ENCODE measurements at regions not wholly inside any gene's neighbourhood (a gene's known extent, or its start where the extent isn't known, plus 50 kb on each side); places are given as distances from the start of the nearest gene placed in this dataset.

DNA sequence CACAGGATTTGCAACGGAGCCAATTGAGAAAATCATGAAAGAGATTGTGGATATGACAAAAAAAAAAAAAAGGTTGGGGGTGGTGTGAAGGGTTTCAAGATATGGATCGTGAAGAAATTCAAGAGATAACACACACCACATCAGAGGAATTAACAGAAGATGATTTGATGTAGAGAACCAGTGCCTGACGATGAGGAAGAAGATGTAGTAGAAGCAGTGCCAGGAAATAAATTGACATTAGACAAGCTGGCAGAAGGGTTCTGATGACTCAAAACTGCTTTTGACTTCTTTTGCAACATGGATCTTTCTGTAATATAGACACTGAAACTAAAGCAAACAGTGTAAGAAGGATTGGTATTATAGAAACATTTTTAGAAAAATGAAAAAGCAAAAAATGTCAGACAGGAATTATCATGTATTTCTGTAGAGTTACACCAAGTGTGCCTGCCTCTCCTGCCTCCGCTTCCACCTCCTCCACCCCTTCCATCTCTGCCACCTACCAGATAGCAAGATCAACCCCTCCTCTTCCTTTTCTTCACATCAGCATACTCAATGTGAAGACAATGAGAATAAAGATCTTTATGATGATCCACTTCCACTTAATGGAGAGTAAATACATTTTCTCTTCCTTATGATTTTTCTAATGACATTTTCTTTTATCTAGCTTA, 127.5 kb upstream of the OTUD4 start:
- no peak for TF ChIP-seq CTCF (conservative IDR thresholded peaks at IDR 0.05; ENCODE audit: low read depth)
- ChIA-PET CTCF (interaction anchor here (0.7 kb wide), 1 partner anchor 10 kb away, joined by 4 read pairs; no protein-coding TSS in a partner anchor), POLR2A (ENCODE audit: low non-redundant PET) (no interaction called here)
- no peak for DNase-seq (ENCODE audit: low spot score)
- no peak overlapping the region for H3K27ac ChIP-seq

DNA sequence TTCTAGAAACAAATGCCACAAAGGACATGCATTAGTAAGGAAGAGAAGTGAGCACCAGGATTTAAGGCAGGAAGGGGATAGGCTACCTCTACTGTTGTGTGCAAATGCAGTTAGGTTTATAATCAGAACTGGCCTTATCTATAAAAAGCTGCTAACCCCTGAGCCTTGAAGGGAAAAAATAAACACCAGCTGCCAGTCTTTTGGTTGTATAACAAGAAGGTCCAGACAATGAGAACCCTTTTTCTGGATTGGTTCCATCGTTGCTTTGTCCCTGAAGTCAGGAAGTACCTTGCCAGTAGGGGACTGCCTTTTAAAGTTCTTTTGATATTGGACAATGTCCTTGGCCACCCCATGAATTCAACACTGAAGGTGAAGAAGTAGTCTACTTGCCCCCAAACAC, 126.7 kb upstream of the OTUD4 start:
- DNase-seq (ENCODE audit: low spot score) = no peak
- ChIA-PET POLR2A (ENCODE audit: low non-redundant PET) (no interaction called here), CTCF (no interaction called here)
- H3K27ac ChIP-seq = no peak overlapping the region
- no peak for TF ChIP-seq CTCF (conservative IDR thresholded peaks at IDR 0.05; ENCODE audit: low read depth)

- TF ChIP-seq CTCF (conservative IDR thresholded peaks at IDR 0.05; ENCODE audit: low read depth) = no peak
- DNase-seq (ENCODE audit: low spot score) = no peak
- no peak overlapping the region for H3K27ac ChIP-seq
- POLR2A ChIA-PET (ENCODE audit: low non-redundant PET) = no interaction called here
- CTCF ChIA-PET = interaction anchor here (0.6 kb wide), 1 partner anchor 152 kb away, joined by 3 read pairs; no protein-coding TSS in a partner anchor
Observed at GRCh38 chr4:145302725-145303124, 122.3 kb upstream of the OTUD4 start.

- DNase-seq (ENCODE audit: low spot score) = peak; percentile 41
- CTCF ChIA-PET = interaction anchor here (0.5 kb wide), 1 partner anchor 251 kb away, joined by 3 read pairs; no protein-coding TSS in a partner anchor
- POLR2A ChIA-PET (ENCODE audit: low non-redundant PET) = no interaction called here
- TF ChIP-seq CTCF (conservative IDR thresholded peaks at IDR 0.05; ENCODE audit: low read depth) = no peak
- H3K27ac ChIP-seq = no peak overlapping the region
Observed at GRCh38 chr4:145301386-145302080, 121.1 kb upstream of the OTUD4 start.

GRCh38 chr4:145299380-145300076, 119.1 kb upstream of the OTUD4 start:
- DNase-seq (ENCODE audit: low spot score) = peak; percentile 46
- POLR2A ChIA-PET (ENCODE audit: low non-redundant PET) = no interaction called here
- no peak for TF ChIP-seq CTCF (conservative IDR thresholded peaks at IDR 0.05; ENCODE audit: low read depth)
- H3K27ac ChIP-seq = no peak overlapping the region
- CTCF ChIA-PET = no interaction called here

- ChIA-PET CTCF (no interaction called here), POLR2A (ENCODE audit: low non-redundant PET) (no interaction called here)
- no peak for TF ChIP-seq CTCF (conservative IDR thresholded peaks at IDR 0.05; ENCODE audit: low read depth)
- no peak overlapping the region for H3K27ac ChIP-seq
- DNase-seq (ENCODE audit: low spot score) = no peak
Observed at GRCh38 chr4:145298885-145299284, 118.5 kb upstream of the OTUD4 start.

All from RWPE1 (cell line).